ENCODE measurements at regions not wholly inside any gene's neighbourhood (a gene's known extent, or its start where the extent isn't known, plus 50 kb on each side); places are given as distances from the start of the nearest gene placed in this dataset.
"Not testable (repeated sequence)": the region's sequence is repeated elsewhere in the genome, so short reads cannot be mapped to it uniquely, and the experiment has no call there.

DNA sequence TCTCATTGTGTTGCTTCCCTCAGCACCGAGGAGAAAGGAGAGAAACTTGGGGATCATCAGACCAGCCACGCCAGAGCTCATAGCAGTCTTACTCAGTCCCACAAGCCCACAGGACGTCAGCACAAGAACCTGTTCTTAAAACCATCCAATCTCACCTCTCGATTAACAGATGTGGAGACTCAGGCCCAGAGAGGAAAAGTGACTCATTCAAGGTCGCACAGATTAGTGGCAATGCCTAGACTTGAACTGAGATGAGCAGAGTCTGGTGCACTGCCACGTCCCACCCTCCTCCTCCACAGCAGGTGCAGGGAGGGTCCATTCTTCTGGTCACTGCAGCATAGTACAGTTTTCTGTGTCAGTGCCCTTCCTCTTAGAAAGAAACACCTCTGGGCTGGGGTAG lies 154.9 kb upstream of the PZP start:
- no peak for DNase-seq (ENCODE audit: low spot score in 2 of 2)

DNA sequence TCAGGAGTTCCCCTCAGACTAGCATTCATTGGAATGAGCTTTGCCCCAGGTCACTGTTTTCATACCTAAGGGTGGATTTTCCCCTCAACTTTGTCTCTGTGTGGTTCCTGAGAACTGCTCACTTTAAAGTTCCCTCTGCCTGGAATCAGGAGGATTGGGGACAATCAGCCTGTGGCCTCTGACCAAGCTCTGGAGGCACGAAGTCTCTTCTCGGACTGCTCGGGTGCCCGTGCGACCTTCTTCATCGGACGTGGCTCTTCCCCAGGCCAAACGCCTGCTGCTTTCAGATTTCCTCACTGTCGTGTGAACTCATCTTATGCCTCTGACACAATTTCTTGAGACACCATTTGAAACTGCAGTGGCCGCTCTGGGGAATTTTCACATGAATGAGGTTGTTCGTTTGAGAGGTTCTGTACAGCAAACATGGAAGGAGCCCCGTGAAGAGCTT lies 153.7 kb upstream of the PZP start:
- DNase-seq (ENCODE audit: low spot score in 2 of 2): no peak
- intact Hi-C loops (cut with DNase I; ENCODE audit: low total_unique reads): no loop called here
- Histone ChIP-seq H3K9me3 (no peaks in the 10 kb centered on the region), H3K36me3 (no peaks in the 10 kb centered on the region), H3K4me3 (no peak overlapping the region), H3K27ac (no peak overlapping the region), H3K27me3 (no peaks in the 10 kb centered on the region), H3K4me1 (no peaks in the 10 kb centered on the region)
- TF ChIP-seq, protein P1, sequence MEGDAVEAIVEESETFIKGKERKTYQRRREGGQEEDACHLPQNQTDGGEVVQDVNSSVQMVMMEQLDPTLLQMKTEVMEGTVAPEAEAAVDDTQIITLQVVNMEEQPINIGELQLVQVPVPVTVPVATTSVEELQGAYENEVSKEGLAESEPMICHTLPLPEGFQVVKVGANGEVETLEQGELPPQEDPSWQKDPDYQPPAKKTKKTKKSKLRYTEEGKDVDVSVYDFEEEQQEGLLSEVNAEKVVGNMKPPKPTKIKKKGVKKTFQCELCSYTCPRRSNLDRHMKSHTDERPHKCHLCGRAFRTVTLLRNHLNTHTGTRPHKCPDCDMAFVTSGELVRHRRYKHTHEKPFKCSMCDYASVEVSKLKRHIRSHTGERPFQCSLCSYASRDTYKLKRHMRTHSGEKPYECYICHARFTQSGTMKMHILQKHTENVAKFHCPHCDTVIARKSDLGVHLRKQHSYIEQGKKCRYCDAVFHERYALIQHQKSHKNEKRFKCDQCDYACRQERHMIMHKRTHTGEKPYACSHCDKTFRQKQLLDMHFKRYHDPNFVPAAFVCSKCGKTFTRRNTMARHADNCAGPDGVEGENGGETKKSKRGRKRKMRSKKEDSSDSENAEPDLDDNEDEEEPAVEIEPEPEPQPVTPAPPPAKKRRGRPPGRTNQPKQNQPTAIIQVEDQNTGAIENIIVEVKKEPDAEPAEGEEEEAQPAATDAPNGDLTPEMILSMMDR (IDR thresholded peaks at IDR 0.05): no peak
- TF ChIP-seq POLR2AphosphoS5 (IDR thresholded peaks at IDR 0.05) (no peak), POLR2A (IDR thresholded peaks at IDR 0.05) (no peak)

More for the DNA sequence above, 154.9 kb upstream of the PZP start:
- intact Hi-C loops (cut with DNase I; ENCODE audit: low total_unique reads): no loop called here
- H3K27me3 ChIP-seq: no peaks in the 10 kb centered on the region
- H3K27ac ChIP-seq: no peak overlapping the region
- H3K4me1 ChIP-seq: no peaks in the 10 kb centered on the region
- H3K36me3 ChIP-seq: no peaks in the 10 kb centered on the region
- no peak overlapping the region for H3K4me3 ChIP-seq
- H3K9me3 ChIP-seq: no peaks in the 10 kb centered on the region
- TF ChIP-seq POLR2A (IDR thresholded peaks at IDR 0.05) (no peak), POLR2AphosphoS5 (IDR thresholded peaks at IDR 0.05) (no peak)
- TF ChIP-seq, protein P1 (IDR thresholded peaks at IDR 0.05): no peak

DNA sequence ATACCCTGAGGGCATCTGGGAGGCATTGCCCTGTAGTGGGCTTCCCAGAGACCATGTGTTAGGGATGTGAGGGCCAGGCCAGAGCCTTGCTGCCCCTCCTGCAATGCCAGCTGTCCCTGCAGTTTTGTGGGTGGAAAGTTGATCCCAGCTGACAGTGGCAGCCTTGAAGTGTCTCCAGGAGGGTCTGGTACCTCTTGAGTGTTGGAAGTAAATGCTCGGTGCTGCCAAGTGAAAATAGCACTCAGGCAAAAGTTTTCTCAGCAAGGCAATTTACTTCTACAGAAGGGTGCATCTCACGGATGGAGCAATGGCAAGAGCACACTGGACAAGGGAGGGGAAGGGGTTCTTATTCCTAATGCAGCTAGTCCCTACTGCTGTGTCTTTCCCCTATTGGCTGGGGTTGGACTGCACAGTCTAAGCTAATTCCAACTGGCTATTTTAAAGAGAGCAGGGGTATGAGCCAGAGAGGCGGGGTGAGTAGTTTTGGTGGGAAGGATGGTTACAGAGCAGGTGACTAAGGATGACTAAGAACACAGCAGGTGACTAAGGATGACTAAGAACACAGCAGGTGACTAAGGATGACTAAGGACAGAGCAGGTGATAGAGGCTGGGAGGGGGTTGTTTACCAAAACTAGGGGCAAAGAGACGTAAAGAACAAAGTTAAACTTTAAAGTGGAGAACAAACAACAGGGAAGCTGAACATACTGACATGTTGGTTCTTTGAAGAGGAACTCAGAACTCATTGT lies 146.0 kb upstream of the PZP start:
- H3K36me3 ChIP-seq; H3K4me3 ChIP-seq; DNase-seq (ENCODE audit: low spot score in 2 of 2); H3K4me1 ChIP-seq; intact Hi-C loops (cut with DNase I; ENCODE audit: low total_unique reads); H3K27ac ChIP-seq; H3K27me3 ChIP-seq: not testable (repeated sequence)
- peaks cover 23% of the 10 kb centered on the region in 2 donors for H3K9me3 ChIP-seq

DNA sequence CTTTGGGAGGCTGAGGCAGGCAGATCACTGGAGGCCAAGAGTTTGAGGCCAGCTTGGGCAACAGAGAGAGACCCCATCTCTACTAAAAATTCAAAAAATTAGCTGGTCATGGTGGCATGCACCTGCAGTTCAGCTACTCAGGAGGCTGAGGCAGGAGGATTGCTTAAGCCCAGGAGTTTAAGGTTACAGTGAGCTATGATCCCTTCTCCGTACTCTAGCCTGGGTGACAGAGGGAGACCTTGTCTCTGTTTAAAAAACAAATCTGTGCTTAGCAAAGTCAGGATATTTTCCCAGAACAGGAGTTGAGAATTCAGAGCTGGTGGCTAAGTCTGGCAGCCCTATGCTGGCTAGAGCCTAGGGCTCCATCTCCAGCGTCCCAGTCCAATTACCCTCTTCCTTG lies 142.9 kb upstream of the PZP start:
- H3K36me3 ChIP-seq: no peaks in the 10 kb centered on the region
- no peak overlapping the region for H3K27ac ChIP-seq
- peaks cover 23% of the 10 kb centered on the region in 2 donors for H3K9me3 ChIP-seq
- TF ChIP-seq, protein P1 (IDR thresholded peaks at IDR 0.05): no peak
- TF ChIP-seq POLR2AphosphoS5 (IDR thresholded peaks at IDR 0.05) (no peak), POLR2A (IDR thresholded peaks at IDR 0.05) (no peak)
- no peak overlapping the region for H3K4me3 ChIP-seq
- no peak for DNase-seq (ENCODE audit: low spot score in 2 of 2)
- intact Hi-C loops (cut with DNase I; ENCODE audit: low total_unique reads): no loop called here
- no peaks in the 10 kb centered on the region for H3K27me3 ChIP-seq
- no peaks in the 10 kb centered on the region for H3K4me1 ChIP-seq

DNA sequence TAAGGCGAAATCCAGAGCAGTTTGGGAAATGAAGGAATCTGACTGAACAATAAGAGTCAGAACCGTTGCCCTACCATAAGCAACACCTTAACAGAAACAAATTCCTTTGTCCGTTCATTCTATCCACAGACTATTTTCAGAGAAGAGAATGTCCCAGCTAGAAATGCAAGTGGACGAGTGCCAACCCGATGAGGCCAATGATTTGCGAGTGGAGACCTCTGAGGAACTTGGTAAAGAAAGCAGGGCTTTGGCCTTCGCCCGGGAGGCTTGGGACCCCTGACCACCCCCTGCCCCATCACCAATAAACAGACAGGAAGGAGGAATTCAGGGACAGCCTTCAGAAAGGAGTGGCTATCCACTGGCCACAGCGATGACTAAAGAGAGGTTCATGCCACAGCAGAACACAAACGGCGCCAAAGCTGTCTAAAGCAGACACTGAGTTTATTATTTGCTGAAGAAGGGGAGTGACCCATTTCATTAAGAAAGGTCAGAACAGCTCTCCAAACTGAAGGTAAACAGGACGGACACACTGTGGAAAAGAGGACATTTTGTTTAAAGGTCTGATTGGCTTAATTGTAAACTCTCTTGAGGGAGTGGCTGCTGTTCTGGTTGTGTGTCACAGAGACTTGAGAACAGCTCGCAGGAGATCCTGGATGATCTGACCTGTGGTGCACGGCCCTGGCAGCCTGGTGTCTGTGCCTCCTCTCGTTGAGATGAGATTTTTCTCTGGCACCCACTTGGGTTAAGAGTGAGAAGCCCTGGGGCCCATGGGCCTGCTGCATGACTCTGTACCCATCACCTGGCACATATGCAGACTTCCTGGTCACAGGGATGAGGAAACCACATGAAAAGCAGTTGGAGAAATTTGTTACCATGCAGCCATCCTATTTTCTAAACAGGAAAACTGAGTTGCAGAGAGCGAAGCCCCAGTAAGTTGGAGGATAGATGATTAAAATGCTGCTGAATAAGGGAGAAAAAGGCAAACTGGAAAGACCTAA lies 142.0 kb upstream of the PZP start:
- no peak overlapping the region for H3K4me3 ChIP-seq
- no peaks in the 10 kb centered on the region for H3K36me3 ChIP-seq
- H3K27ac ChIP-seq: no peak overlapping the region
- DNase-seq (ENCODE audit: low spot score in 2 of 2): no peak
- H3K4me1 ChIP-seq: no peaks in the 10 kb centered on the region
- TF ChIP-seq, protein P1 (IDR thresholded peaks at IDR 0.05): no peak
- no peak for TF ChIP-seq POLR2AphosphoS5 (IDR thresholded peaks at IDR 0.05)
- no peak for TF ChIP-seq POLR2A (IDR thresholded peaks at IDR 0.05)
- peaks cover 23% of the 10 kb centered on the region in 2 donors for H3K9me3 ChIP-seq
- H3K27me3 ChIP-seq: no peaks in the 10 kb centered on the region
- intact Hi-C loops (cut with DNase I; ENCODE audit: low total_unique reads): no loop called here
